BLaER1 treated with 17β-estradiol and CSF1 and Interleukin-3, amounts not matched to agents 10 nM and 100 nM (cell line): ENCODE measurements at regions not wholly inside any gene's neighbourhood (a gene's known extent, or its start where the extent isn't known, plus 50 kb on each side); places are given as distances from the start of the nearest gene placed in this dataset.

ENCODE experiments used
- H3K27ac ChIP-seq, 11 experiments: shearing (Covaris generic); formaldehyde crosslinking; 2 replicates each; pipeline ENCODE4 v1.8.1; 2022
- H3K27me3 ChIP-seq, 11 experiments: shearing (Covaris generic); formaldehyde crosslinking; 2 replicates each; pipeline ENCODE4 v1.8.1; 2022
- H3K36me3 ChIP-seq, 11 experiments: shearing (Covaris generic); formaldehyde crosslinking; 2 replicates each; pipeline ENCODE4 v1.8.1; 2022
- H3K4me1 ChIP-seq, 10 experiments: shearing (Covaris generic); formaldehyde crosslinking; 2 replicates each; pipeline ENCODE4 v1.8.1; 2022
- H3K4me2 ChIP-seq, 11 experiments: shearing (Covaris generic); formaldehyde crosslinking; 2 replicates each; pipeline ENCODE4 v1.8.1; 2022
- H3K4me3 ChIP-seq, 10 experiments: shearing (Covaris generic); formaldehyde crosslinking; 2 replicates each; pipeline ENCODE4 v1.8.1; 2022
- H3K9ac ChIP-seq, 11 experiments: shearing (Covaris generic); formaldehyde crosslinking; 2 replicates each; pipeline ENCODE4 v1.8.1; 2022
- H3K9me3 ChIP-seq, 11 experiments: shearing (Covaris generic); formaldehyde crosslinking; replicated peaks in 1 of 11; 2 replicates each; pipeline ENCODE4 v1.8.1; 2022
- H4K20me1 ChIP-seq, 11 experiments: shearing (Covaris generic); formaldehyde crosslinking; 2 replicates each; pipeline ENCODE4 v1.8.1; 2022
- Cebpa-rat ChIP-seq, 11 experiments: shearing (Covaris generic); IDR thresholded peaks; 2 replicates each; pipeline ENCODE4 v1.8.1; 2022

GRCh38 chr6:56853541-56853940, 101.4 kb upstream of the BEND6 start:
- no peak overlapping the region for H3K4me2 ChIP-seq
- no peak for TF ChIP-seq Cebpa-rat (IDR thresholded peaks at IDR 0.05)
- no peaks in the 10 kb centered on the region for H3K36me3 ChIP-seq
- no peak overlapping the region for H3K4me3 ChIP-seq
- no peaks in the 10 kb centered on the region for H3K9me3 ChIP-seq
- no peak overlapping the region for H3K9ac ChIP-seq
- H3K4me1 ChIP-seq, result peaks cover 8 to 24% (median 22%) of the 10 kb centered on the region in 10 experiments; a peak in 19 of 20 replicates
- no peaks in the 10 kb centered on the region for H4K20me1 ChIP-seq
- H3K27ac ChIP-seq, result no peak overlapping the region
- H3K27me3 ChIP-seq, result no peaks in the 10 kb centered on the region

GRCh38 chr6:56852260-56853010, 102.5 kb upstream of the BEND6 start:
- Histone ChIP-seq H3K9me3 (no peaks in the 10 kb centered on the region), H3K9ac (peak overlapping the region in 4 of 11 experiments; percentile 5 to 59 (median 44); a peak in 4 of 22 replicates), H3K27ac (peak overlapping the region in 1 of 11 experiments; percentile 2; a peak in 1 of 22 replicates), H3K4me2 (peak overlapping the region; percentile 52 to 84 (median 73)), H3K27me3 (no peaks in the 10 kb centered on the region), H3K4me3 (0 out of 20 replicates have a peak overlapping the region, but pooled peaks of 1 of the 10 experiments have one; percentile 29), H3K4me1 (peaks cover 8 to 28% (median 23%) of the 10 kb centered on the region in 10 experiments; a peak in 19 of 20 replicates), H4K20me1 (no peaks in the 10 kb centered on the region), H3K36me3 (no peaks in the 10 kb centered on the region)
- no peak for TF ChIP-seq Cebpa-rat (IDR thresholded peaks at IDR 0.05)

DNA sequence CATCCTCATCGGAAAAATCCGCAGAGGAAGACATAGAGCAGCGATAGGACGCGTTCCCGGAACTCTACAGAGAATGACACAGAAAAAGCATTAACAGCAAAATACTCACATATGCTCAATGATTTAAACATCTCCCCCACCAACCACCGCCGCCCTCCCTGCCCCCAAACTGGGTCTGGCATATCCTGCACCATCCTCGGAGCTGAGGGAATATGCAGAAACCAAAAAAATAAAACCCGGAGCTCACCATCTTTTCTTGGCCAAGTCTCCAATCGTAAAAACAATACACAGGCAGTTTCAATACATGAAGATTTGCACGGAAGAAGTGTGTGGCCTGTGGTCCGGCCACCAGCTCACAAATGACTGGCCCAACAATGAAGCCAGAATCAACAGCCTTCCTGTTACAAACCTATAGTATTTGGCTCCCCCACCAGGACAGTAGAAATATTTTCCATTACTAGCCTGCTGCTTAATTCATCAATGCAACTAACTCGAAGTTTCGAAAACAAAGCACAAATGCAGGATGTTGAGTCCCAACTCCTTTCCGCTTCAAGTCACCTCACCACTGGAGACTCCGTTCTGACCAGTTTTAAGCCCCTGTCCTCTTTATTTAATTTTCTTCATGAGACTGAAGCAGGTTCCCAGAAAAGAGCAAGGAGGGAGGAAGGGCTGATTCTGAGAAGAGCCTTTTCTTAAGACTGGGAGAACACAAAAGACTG, 103.2 kb upstream of the BEND6 start:
- TF ChIP-seq Cebpa-rat (IDR thresholded peaks at IDR 0.05), result no peak
- H3K4me3 ChIP-seq, result peak overlapping the region; percentile 29 to 60 (median 52)
- H3K9ac ChIP-seq, result peak overlapping the region in 8 of 11 experiments; percentile 15 to 59 (median 36); a peak in 10 of 22 replicates

GRCh38 chr6:56851074-56851473, 103.8 kb upstream of the BEND6 start:
- Histone ChIP-seq H3K36me3 (no peaks in the 10 kb centered on the region), H3K9ac (peak overlapping the region in 8 of 11 experiments; percentile 15 to 59 (median 36); a peak in 10 of 22 replicates), H3K4me1 (peaks cover 8 to 28% (median 23%) of the 10 kb centered on the region in 10 experiments; a peak in 19 of 20 replicates), H3K4me2 (peak overlapping the region; percentile 52 to 84 (median 73)), H3K4me3 (peak overlapping the region; percentile 29 to 60 (median 52)), H3K27ac (peak overlapping the region in 1 of 11 experiments; percentile 21; a peak in 1 of 22 replicates), H3K27me3 (no peaks in the 10 kb centered on the region), H4K20me1 (no peaks in the 10 kb centered on the region), H3K9me3 (no peaks in the 10 kb centered on the region)
- TF ChIP-seq Cebpa-rat (IDR thresholded peaks at IDR 0.05), result no peak

More for the DNA sequence above, 103.2 kb upstream of the BEND6 start:
- Histone ChIP-seq H3K27ac (peak overlapping the region in 2 of 11 experiments; percentile 2 to 21; a peak in 4 of 22 replicates), H3K9me3 (no peaks in the 10 kb centered on the region), H3K36me3 (no peaks in the 10 kb centered on the region), H4K20me1 (no peaks in the 10 kb centered on the region), H3K4me1 (peaks cover 8 to 28% (median 23%) of the 10 kb centered on the region in 10 experiments; a peak in 19 of 20 replicates), H3K4me2 (peak overlapping the region; percentile 52 to 84 (median 73)), H3K27me3 (no peaks in the 10 kb centered on the region)

- Histone ChIP-seq H3K27ac (no peak overlapping the region), H3K4me1 (peaks cover 8 to 28% (median 23%) of the 10 kb centered on the region in 10 experiments; a peak in 19 of 20 replicates), H3K4me3 (peak overlapping the region in 3 of 10 experiments; percentile 48 to 60 (median 53); a peak in 5 of 20 replicates), H3K36me3 (no peaks in the 10 kb centered on the region), H4K20me1 (no peaks in the 10 kb centered on the region), H3K9ac (peak overlapping the region in 1 of 11 experiments; percentile 59; a peak in 1 of 22 replicates), H3K9me3 (no peaks in the 10 kb centered on the region), H3K4me2 (peak overlapping the region; percentile 52 to 84 (median 73)), H3K27me3 (no peaks in the 10 kb centered on the region)
- no peak for TF ChIP-seq Cebpa-rat (IDR thresholded peaks at IDR 0.05)
These were observed 104.3 kb upstream of the BEND6 start for GRCh38 chr6:56850626-56851025.

DNA sequence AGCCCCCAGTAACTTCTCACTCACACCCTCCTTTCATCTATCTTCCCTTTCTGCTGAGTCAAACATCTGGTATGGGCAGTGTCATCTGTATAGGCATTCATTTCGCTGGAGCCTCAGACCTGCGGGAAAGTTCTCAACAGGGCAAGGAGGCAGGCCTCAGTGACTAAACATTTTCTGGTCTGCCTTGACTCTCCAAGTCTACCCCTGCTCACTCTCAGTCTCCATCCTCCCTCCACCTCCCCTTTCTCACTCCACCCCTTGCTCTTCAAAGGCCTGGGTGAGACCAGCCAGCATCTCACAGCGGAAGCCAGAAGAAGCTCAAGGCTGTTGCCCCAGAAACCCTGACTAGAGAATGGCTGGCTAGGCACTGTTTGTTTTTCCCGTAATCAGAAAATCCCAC, 105.0 kb upstream of the BEND6 start:
- Histone ChIP-seq H3K9ac (no peak overlapping the region), H4K20me1 (no peaks in the 10 kb centered on the region), H3K4me1 (peaks cover 14 to 29% (median 24%) of the 10 kb centered on the region in 10 experiments), H3K4me3 (no peak overlapping the region), H3K4me2 (peak overlapping the region in 5 of 11 experiments; percentile 4 to 84 (median 73); a peak in 4 of 22 replicates), H3K27me3 (no peaks in the 10 kb centered on the region), H3K36me3 (no peaks in the 10 kb centered on the region), H3K9me3 (no peaks in the 10 kb centered on the region), H3K27ac (no peak overlapping the region)
- TF ChIP-seq Cebpa-rat (IDR thresholded peaks at IDR 0.05), result no peak

- no peaks in the 10 kb centered on the region for H3K27me3 ChIP-seq
- TF ChIP-seq Cebpa-rat (IDR thresholded peaks at IDR 0.05), result no peak
- no peaks in the 10 kb centered on the region for H3K36me3 ChIP-seq
- H3K9me3 ChIP-seq, result no peaks in the 10 kb centered on the region
- no peak overlapping the region for H3K27ac ChIP-seq
- peak overlapping the region in 1 of 11 experiments; percentile 17; a peak in 1 of 22 replicates for H3K4me2 ChIP-seq
- H4K20me1 ChIP-seq, result no peaks in the 10 kb centered on the region
- peaks cover 14 to 36% (median 24%) of the 10 kb centered on the region in 10 experiments for H3K4me1 ChIP-seq
- no peak overlapping the region for H3K9ac ChIP-seq
- H3K4me3 ChIP-seq, result no peak overlapping the region
These were observed 106.8 kb upstream of the BEND6 start for GRCh38 chr6:56848105-56848504.

GRCh38 chr6:56845032-56845431, 109.9 kb upstream of the BEND6 start:
- H3K27me3 ChIP-seq, result no peaks in the 10 kb centered on the region
- no peaks in the 10 kb centered on the region for H3K36me3 ChIP-seq
- H3K9me3 ChIP-seq, result no peaks in the 10 kb centered on the region
- H3K4me3 ChIP-seq, result no peak overlapping the region
- peaks cover 0 to 17% (median 0%) of the 10 kb centered on the region in 11 experiments; a peak in 7 of 22 replicates for H4K20me1 ChIP-seq
- H3K4me1 ChIP-seq, result peaks cover 18 to 36% (median 29%) of the 10 kb centered on the region in 10 experiments; a peak in 19 of 20 replicates
- H3K4me2 ChIP-seq, result peak overlapping the region in 5 of 11 experiments; percentile 74 to 83 (median 81); a peak in 8 of 22 replicates
- no peak overlapping the region for H3K27ac ChIP-seq
- no peak overlapping the region for H3K9ac ChIP-seq
- TF ChIP-seq Cebpa-rat (IDR thresholded peaks at IDR 0.05), result no peak
